GM18907 (cell line): ENCODE measurements at regions not wholly inside any gene's neighbourhood (a gene's known extent, or its start where the extent isn't known, plus 50 kb on each side); places are given as distances from the start of the nearest gene placed in this dataset.

ENCODE experiments used
- ATAC-seq: cut with Tn5 transposase; IDR thresholded peaks from one replicate; pipeline ENCODE4 v1.9.1; 2021; ENCODE audit warnings: mild to moderate bottlenecking, moderate library complexity; ENCODE audit not compliant: unreplicated experiment

DNA sequence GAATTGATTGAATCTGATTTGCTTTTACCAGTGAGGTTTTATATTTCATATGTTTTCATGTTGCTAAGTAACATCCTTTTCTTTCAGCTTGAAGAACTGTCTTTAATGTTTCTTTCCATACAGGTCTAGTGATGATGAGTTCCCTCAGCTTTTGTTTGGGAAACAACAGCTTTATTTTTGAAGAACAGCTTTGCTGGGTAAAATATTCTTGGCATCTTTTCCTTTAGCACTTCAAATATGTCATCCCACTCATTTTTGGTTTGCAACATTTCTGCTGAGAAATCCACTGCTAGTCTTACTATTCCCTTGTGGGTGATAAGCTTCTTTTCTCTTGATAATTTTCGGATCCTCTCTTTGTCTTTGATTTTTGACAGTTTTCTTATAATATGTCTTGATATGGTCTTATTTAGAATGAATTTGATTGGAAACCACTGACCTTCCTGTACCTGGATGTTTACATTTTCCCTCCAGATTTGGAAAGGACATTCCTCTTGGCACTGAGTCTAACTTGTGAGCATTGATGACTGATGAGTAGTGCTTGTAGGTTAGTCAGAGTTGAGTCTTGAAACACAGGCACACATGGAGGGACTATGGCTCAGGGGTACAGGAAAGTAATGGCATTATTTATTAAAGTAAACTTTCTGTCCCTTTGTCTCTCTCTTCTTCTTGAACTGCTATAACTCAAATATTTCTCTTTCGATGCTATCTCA is 220.3 kb downstream of the SPATA31D1 start:
- ATAC-seq, result no peak

DNA sequence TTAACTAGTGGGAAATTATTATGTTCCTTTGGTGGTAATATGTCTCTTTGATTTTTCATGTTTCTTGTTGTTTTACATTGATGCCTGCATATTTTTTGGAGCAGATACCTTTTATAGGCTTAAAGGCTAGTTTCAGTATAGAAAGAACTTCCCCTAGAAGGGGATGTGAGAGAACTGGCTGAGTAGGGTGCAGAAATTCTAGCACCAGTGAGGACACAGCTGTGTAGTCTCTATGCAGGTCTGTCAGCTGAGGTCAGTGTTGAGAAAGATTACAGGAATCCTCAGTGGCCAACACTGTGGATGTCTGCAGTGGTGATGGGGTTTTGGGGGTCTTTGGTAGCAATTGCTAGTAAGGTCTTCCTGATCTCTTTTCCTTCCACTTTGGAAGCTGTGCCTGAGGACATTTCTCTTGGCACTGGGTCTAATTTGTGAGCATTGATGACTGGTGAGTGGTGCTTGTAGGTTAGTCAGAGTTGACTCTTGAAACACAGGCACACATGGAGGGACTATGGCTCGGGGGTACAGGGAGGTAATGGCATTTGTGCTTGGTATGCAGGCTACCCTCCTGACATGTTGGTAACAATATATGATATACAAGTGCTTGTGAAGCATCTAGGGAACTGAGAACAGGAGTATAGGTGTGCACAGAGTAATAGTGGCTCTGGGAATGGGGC is 221.4 kb downstream of the SPATA31D1 start:
- ATAC-seq, result no peak

DNA sequence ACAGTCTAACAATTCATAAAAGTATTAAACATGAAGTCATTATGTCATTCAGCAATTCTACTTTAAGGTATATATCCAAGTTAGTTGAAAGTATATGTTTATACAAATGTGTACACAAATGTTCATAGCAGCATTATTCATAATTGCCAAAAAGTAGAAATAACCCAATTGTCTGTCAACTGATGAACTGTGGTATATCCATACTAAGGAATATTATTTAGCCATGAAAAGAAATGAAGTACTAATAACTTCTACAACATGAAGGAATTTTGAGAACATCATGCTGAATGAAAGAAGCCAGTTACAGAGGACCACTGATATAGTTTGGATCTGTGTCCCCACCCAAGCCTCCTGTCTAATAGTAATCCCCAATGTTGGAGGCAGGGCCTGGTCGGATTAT is 224.3 kb downstream of the SPATA31D1 start:
- no peak for ATAC-seq

DNA sequence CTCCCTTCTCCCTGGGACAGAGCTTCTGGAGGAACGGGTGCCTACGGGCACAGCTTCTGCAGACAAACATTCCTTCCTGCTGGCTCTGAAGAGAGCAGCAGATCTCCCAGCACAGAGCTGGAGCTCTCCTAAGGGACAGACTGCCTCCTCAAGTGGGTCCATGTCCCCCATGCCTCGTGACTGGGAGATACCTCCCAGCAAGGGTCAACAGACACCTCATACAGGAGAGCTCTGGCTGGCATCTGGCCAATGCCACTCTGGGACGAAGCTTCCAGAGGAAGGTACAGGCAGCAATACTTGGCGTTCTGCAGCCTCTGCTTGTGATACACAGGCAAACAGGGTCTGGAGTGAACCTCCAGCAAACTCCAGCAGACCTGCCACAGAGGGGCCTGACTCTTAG is 227.9 kb downstream of the SPATA31D1 start:
- no peak for ATAC-seq

DNA sequence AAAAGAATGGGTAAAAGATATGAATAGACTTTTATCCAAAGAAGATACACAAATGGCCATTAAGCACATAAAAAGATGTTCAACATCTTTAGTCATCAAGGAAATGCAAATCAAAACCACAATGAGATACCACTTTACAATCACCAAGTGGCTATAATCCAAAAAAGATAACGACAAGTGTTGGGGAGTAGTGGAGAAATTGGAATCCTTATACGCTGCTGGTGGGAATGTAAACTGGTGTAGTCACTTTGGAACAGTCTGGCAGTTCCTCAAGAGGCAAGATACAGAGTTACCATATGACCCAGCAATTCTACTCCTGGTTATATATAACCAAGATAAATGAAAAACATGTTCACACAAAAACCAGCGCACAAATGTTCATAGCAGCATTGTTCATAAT is 234.9 kb downstream of the SPATA31D1 start:
- no peak for ATAC-seq

DNA sequence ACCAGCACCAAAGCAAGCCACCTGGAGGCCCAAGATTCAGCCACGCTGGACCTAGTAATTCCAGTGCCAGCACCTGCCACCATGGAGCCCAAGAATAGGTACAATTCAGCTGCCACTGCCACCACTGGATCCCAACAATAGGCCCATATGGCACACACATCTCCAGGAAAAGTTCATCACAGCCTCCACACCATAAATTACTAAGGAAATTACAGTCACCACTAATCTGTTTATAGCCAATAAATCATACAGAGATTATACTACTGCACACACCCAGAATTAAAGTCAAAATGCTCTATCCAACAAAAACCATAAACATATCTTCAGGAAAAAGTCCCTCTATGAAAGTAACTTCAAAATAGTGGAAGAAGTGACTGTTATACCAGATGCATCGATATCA is 242.8 kb downstream of the SPATA31D1 start:
- no peak for ATAC-seq

DNA sequence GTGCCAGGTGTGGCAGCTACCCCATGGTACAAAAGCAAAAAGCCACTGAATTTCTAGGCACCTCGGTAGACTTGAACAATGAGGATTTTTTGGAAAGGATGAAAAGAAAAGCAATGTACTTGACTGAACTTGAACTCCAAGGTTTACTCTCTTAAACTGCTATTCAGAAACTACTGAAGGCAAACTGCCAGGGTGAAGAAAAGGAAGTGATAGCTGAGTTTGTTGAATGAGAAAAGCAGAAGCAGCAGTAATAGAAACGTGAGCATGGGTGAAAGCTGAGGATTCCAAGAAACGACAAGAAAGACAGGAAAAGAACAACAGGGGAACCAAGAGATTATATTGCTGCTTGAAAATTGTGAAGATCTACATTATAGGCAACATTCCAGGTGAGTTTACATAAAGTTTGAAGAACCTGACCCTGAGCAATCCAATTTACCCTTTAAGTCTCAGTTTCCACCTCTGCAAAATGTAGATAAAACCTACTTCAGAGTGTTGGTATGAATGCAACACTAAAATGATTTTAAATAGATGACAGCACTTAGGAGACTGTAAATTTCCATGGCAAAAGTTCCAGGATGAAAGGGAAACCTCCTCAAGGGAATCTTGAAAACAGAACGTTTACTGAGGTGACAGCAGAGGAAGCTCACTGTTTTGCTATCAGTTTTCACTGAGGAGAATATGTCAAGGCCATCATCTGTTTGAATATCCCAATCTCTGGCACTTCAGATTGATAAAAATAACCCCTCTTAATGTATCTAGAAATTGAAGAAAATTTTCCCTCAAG is 245.8 kb downstream of the SPATA31D1 start:
- ATAC-seq, result no peak

DNA sequence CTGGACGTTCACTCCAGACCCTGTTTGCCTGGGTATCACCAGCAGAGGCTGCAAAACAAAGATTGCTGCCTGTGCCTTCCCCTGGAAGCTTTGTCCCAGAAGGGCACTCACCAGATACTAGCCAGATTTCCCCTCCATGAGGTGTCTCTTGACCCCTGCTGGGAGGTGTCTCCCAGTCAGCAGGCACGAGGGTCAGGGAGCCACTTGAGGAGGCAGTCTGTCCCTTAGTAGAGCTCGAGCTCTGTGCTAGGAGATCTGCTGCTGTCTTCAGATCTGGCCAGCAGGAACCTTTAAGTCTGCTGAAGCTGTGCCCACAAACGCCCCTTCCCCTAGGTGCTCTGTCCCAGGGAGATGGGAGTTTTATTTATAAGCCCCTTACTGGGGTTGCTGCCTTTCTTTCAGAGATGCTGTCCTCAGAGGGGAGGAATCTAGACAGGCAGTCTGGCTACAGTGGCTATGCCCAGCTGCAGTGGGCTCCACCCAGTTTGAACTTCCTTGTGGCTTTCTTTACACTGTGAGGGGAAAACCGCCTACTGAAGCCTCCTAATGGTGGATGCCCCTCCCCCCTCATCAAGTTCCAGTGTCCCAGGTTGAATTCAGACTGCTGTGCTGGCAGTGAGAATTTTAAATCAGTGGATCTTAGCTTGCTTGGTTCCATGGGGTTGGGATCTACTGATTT is 253.9 kb downstream of the SPATA31D1 start:
- no peak for ATAC-seq

DNA sequence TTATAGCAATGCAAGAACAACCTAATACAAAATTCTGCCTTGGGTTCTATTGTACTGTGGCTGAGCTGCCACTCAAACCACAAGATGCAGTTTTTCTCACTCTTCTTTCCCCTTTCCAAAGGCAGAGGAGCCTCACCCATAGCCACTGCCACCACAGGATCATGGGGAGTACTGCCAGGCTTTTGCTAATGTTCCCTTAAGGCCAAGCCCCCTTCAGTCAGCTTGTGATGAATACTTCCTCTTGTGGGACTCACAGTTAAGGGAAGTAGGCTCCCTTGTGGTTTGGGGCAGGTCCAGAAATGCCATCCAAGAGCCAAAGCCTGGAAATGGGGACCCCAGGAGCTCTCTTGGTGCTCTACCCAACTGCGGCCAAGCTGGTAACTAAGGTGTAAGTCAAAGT is 258.7 kb downstream of the SPATA31D1 start:
- ATAC-seq, result no peak

DNA sequence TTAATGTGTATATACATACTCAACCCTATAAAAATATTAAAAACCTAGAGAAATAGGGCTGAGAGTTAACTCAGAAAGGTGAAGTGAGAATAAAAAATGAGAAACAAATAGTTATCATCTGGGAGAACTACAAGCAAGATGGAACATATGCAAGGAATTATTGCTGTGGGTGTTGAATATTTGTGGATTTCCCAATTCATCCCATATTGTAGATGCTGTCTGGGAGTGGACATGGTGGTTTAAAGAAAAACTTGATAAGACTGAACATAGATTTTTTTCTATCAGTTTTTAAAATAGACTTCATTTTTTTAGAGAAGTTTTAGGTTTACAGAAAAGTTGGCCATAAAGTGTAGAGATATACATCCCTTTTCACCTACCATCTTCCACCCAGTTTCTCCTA is 263.5 kb downstream of the SPATA31D1 start:
- no peak for ATAC-seq

DNA sequence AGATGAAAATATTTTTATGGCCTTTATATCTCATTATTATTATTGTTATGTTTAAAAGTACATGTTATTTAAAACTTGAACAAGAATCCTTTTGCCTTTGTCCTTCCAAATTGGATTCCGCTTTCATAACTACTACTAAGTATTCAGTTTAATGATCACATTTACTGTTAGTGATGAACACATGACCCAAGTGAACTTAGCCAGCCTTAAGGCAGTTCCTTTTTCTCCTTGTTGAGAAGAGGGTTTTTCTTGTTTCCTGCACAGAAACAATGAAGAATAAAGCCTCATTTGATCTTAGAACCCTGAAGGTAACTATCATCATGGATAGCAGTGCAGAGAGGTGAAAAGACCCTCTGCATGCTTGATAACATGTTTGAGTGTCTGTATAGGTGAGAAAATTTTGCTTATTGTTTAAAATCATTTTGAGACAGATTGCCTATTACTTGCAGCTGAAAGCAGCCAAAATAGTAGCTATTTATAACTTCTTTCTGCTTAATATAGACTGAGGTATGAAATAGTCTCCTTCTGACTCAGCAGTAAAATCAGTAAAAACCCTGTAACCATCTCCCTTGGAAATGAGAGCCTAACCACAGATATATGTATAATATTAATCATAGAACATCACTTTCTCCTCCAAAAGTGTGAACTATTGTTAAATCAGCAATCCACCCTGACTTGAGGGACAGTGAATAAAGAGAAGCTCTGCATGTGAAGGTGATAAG is 266.2 kb downstream of the SPATA31D1 start:
- no peak for ATAC-seq

DNA sequence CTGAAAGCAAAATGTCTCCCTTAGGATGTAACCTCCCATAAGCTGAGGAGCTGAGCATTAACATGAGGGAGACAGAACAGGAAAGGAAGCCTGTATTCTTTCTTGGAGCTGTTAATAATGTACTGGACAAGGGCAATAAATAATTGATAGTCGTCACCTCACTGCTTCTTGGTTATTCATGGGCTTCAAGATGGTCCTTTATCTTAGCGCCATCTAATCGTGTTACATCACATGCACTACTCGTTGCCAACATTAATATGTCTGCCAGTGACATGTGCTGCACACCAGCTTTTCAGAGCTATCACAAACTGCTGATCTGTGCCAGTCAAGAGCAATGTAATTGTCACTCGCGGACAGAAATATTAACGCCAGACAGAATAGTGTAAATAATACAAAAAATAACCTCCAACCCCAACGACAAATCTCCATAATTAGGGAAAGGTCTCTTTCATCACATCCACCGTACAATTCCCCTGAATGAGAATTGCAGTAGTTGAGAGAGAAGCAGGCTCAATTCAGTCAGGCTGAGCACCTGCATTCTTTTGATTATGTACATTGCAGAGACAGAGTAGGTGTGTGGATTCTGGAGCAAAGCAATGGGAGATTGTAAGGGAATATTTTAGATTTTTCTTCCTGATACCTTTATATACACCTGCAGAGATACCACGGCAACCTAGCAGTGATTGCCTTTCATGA is 267.1 kb downstream of the SPATA31D1 start:
- no peak for ATAC-seq

DNA sequence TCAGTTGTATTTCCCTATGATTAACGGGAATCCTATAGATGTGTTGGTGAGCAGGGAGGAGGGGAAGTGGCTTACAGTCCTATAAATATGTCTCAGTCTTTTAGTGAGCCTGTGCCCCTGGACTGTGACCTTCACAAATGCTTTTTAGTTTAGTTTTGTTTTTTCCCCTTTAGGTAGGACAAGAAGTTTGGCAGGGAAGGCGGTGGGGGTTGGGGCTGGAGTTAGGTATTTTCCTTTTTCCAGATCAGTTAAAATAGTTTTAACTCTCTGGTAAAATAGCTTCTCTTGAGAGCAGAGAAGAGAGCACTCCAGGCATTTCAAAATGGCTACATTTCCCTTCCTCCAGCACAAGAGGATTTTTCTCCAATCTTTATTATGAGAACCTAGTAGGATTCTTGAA is 272.1 kb downstream of the SPATA31D1 start:
- no peak for ATAC-seq

DNA sequence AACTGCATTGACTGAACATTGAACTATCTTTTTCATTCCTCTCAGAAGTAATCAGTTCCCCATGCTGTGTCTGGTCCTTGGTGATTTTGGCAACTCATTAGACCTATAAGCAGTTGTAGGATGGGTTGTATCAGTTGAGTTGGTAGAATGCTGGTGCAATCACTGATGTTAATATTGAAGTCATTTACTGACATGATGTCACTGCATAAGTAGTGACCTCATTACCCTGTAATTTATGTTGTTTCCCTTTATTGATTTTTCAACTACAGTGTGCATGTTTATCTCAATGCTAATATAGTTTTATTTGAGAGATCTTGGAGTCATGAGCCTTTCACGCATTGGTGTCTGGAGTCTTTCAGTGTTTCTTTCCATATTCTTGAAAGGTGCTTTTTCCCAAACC is 275.0 kb downstream of the SPATA31D1 start:
- no peak for ATAC-seq

DNA sequence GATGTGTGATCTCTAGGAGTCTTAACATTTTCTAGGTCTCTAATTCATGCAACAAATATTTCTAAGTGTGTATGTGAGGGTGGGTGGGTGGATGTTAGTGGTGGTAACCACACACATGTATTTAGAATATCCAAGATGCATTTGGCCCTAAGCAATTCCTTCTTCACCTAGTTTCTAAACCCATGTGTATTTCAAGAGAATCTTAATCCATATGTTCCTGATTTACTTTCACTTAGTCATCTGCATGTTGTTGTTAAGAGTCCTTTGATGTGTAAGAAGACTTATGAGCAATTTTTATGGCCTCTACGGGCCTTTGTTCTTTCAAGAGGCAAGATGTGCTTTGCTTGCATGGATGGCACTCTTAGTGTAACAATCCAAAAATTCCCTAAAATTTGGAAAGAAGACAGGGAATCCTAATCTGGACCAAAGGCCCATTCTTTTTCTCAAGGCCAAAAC is 282.6 kb downstream of the SPATA31D1 start:
- no peak for ATAC-seq

DNA sequence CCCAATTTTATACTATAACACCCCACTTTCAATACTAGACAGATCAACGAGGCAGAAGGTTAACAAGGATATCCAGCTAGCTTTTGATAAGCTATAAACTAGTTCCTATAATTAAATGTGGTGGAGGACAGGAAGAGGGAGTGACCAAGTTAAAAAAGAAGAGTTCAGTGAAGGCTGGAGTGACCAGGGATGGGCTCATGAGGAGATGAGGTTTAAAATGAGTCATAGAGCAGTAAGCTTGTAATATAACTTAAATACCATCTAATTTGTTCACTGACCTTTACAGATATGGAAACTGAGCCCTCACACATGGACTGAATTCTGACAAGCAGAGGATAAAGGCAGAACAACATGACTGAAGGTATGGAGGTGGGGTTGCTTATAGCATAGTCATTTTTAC is 284.5 kb downstream of the SPATA31D1 start:
- no peak for ATAC-seq

DNA sequence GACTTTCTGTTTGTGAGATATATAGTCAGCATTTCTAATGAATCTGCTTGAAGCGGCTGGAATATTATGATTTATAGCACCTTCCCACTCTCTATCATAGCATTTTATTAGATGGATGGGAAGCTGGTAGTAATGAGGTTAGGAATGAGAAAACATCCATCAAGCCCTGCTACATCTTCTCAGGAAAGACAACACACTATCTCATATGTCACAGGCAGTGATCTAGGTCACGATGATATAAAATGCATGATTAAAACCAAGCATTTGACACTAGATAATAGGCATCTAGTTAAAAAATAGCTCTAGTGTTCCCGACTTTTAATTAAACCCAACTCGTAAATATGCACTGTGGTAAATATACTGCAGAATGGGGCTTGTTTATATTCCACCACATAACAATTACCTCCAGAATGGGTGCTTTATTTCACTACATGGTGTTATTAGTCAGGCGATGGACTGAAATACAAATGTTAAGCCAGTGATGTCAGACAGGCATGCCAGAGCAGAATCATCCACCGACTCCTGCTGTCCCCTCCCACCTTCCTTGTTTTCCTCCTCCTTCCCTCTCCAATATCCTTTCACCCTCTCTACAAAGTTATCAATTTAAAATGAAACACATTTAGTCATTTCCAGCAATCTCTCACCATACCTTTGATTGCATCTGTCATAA is 286.8 kb downstream of the SPATA31D1 start:
- no peak for ATAC-seq

DNA sequence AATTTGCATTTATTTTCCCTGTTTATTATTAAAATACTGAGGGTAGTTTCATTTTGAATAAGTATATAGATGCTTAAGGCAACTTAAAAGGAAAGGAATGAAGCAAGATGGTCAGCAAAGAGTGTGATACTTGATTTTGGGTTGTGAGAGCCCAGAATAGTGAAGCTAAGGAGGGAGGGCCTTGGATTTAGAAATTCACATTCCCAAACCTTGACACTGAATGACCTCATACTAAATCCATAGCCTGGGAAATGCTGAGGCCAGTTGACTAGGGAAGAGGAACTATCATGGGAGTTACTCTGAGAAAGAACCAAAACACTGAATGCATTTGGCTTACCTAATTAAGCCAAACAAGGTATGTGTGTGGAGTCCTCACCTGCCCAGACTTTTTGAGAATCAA is 292.5 kb downstream of the SPATA31D1 start:
- no peak for ATAC-seq

DNA sequence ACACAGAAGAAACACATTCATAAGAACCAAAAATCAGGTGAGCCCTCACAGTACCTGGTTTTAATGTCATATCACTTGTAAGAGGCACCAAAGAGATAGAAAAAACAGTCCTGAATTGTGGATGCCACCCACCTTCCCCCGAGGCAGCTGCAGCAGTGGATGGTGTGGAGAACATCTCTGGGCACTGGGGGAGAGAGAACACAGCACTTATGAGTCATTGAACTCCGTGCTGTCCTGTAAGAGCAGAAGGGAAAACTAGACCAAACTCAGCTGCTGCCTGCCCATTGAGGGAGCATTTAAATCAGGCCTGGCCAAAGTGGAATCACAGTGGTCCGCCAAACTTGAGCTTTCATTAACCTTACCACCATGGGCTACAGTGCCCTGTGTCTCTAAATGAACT is 296.2 kb downstream of the SPATA31D1 start:
- ATAC-seq, result no peak

DNA sequence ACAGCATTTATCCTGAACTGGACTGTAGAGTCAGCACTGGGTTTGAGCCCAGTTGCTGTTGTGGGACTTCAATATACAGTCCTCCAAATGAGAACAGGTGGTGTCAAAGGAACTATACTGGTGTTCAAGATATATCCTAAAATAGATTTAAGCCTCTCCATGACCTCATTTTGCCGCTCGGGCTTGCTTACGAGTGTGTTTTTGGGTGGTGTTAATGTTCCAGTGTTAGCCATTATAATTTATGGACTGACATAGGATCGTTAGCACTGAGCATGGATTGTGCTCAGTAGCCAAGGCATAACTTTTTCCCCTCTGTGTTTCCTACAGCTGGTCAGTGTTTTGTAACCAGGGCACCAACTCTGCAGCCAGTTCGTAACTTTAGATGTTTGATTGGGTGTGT is 306.6 kb downstream of the SPATA31D1 start:
- ATAC-seq, result no peak
